Globus pallidus (tissue), 1 donor: ENCODE measurements at regions not wholly inside any gene's neighbourhood (a gene's known extent, or its start where the extent isn't known, plus 50 kb on each side); places are given as distances from the start of the nearest gene placed in this dataset.

Experiments used
- DNase-seq: peaks from one replicate; pipeline ENCODE4 v3.0.0-alpha.2; 2015; ENCODE audit warnings: low spot score

- DNase-seq = no peak
These were observed 100.7 kb downstream of the SPRY1 start for GRCh38 chr4:123497340-123497739.

GRCh38 chr4:123501733-123502132 lies 105.1 kb downstream of the SPRY1 start:
- no peak for DNase-seq

GRCh38 chr4:123503698-123504363 lies 107.2 kb downstream of the SPRY1 start:
- DNase-seq = peak; percentile 24

- peak; percentile 58 for DNase-seq
These were observed 108.8 kb downstream of the SPRY1 start for GRCh38 chr4:123505095-123506010.

GRCh38 chr4:123506011-123506695 lies 109.6 kb downstream of the SPRY1 start:
- no peak for DNase-seq

GRCh38 chr4:123507376-123507775 lies 110.8 kb downstream of the SPRY1 start:
- DNase-seq = no peak

- DNase-seq = no peak
These were observed 113.6 kb downstream of the SPRY1 start for GRCh38 chr4:123510221-123510620.

GRCh38 chr4:123510659-123511058 lies 114.1 kb downstream of the SPRY1 start:
- DNase-seq = no peak

- DNase-seq = no peak
These were observed 120.0 kb downstream of the SPRY1 start for GRCh38 chr4:123516576-123516975.

GRCh38 chr4:123517176-123517575 lies 120.6 kb downstream of the SPRY1 start:
- DNase-seq = no peak

GRCh38 chr4:123517971-123518370 lies 121.4 kb downstream of the SPRY1 start:
- no peak for DNase-seq

GRCh38 chr4:123520325-123520724 lies 123.7 kb downstream of the SPRY1 start:
- DNase-seq = no peak

- no peak for DNase-seq
These were observed 125.5 kb downstream of the SPRY1 start for GRCh38 chr4:123522081-123522480.

GRCh38 chr4:123522646-123523045 lies 126.1 kb downstream of the SPRY1 start:
- DNase-seq = no peak

- DNase-seq = no peak
These were observed 128.5 kb downstream of the SPRY1 start for GRCh38 chr4:123524958-123525628.

- no peak for DNase-seq
These were observed 129.9 kb downstream of the SPRY1 start for GRCh38 chr4:123526511-123526910.

GRCh38 chr4:123528501-123529277 lies 132.1 kb downstream of the SPRY1 start:
- no peak for DNase-seq

GRCh38 chr4:123529278-123529568 lies 132.6 kb downstream of the SPRY1 start:
- DNase-seq = no peak

GRCh38 chr4:123530357-123530756 lies 133.8 kb downstream of the SPRY1 start:
- DNase-seq = no peak

- DNase-seq = no peak
These were observed 138.6 kb downstream of the SPRY1 start for GRCh38 chr4:123535037-123535748.

GRCh38 chr4:123536225-123536624 lies 139.6 kb downstream of the SPRY1 start:
- no peak for DNase-seq
